Activated naive CD8-positive, alpha-beta T cell treated with anti-CD3 and anti-CD28 coated beads, Interleukin-2, amount 10 ng/mL, durations not matched to agents 7 days and 5 days (primary cell): ENCODE measurements at regions not wholly inside any gene's neighbourhood (a gene's known extent, or its start where the extent isn't known, plus 50 kb on each side); places are given as distances from the start of the nearest gene placed in this dataset.

Experiments used
- ATAC-seq: fragments of 150-1000 bp; cut with Tn5 transposase; one replicate; pipeline ENCODE4 v1.10.0; 2021; ENCODE audit warnings: low read depth, moderate library complexity
- POLR2A ChIA-PET: fragments of 350-600 bp; sonication (Branson Sonifier 250); formaldehyde crosslinking; loops from one replicate; lab custom pipeline; 2021; ENCODE audit warnings: antibody characterized with exemption; lab: Charles Lee
- DNase-seq: peaks from one replicate; pipeline ENCODE4 v3.0.0; 2021
- H3K27ac Mint-ChIP-seq: one replicate; pipeline ENCODE4 v1.8.0; 2022; ENCODE audit warnings: mild to moderate bottlenecking, mixed read lengths
- H3K27me3 Mint-ChIP-seq: one replicate; pipeline ENCODE4 v1.8.0; 2022; ENCODE audit warnings: mild to moderate bottlenecking, moderate library complexity, mixed read lengths
- H3K36me3 Mint-ChIP-seq: one replicate; pipeline ENCODE4 v1.8.0; 2021; ENCODE audit warnings: mild to moderate bottlenecking, mixed read lengths
- H3K4me1 Mint-ChIP-seq: one replicate; pipeline ENCODE4 v1.8.0; 2021; ENCODE audit warnings: mixed read lengths
- H3K4me3 Mint-ChIP-seq: one replicate; pipeline ENCODE4 v1.8.0; 2022; ENCODE audit warnings: mild to moderate bottlenecking, moderate library complexity, mixed read lengths
- H3K9me3 Mint-ChIP-seq: one replicate; pipeline ENCODE4 v1.8.0; 2021; ENCODE audit warnings: mixed read lengths

- Mint-ChIP-seq H3K27me3 (no peaks in the 10 kb centered on the region), H3K9me3 (peaks cover 6% of the 10 kb centered on the region), H3K27ac (no peak overlapping the region), H3K36me3 (peaks cover 31% of the 10 kb centered on the region), H3K4me1 (peaks cover 30% of the 10 kb centered on the region), H3K4me3 (no peak overlapping the region)
- ATAC-seq (no peak), DNase-seq (no peak)
- POLR2A ChIA-PET = no interaction called here
Observed at GRCh38 chr6:24987446-24988115, 51.8 kb upstream of the RIPOR2 start.

- ATAC-seq (no peak), DNase-seq (no peak)
- peaks cover 37% of the 10 kb centered on the region for H3K36me3 Mint-ChIP-seq
- no peak overlapping the region for H3K27ac Mint-ChIP-seq
- H3K9me3 Mint-ChIP-seq = peaks cover 6% of the 10 kb centered on the region
- H3K4me1 Mint-ChIP-seq = peaks cover 27% of the 10 kb centered on the region
- no peak overlapping the region for H3K4me3 Mint-ChIP-seq
- POLR2A ChIA-PET = no interaction called here
- H3K27me3 Mint-ChIP-seq = no peaks in the 10 kb centered on the region
Observed at GRCh38 chr6:24988562-24988961, 52.8 kb upstream of the RIPOR2 start.

GRCh38 chr6:24990236-24990845 lies 54.6 kb upstream of the RIPOR2 start:
- peaks cover 49% of the 10 kb centered on the region for H3K36me3 Mint-ChIP-seq
- POLR2A ChIA-PET = interaction anchor here (1.0 to 2.8 kb wide), 4 partner anchors 55 to 132 kb away, joined by 3 to 55 read pairs (median 8); partner anchors contain the start of gene RIPOR2

GRCh38 chr6:24990944-24991809 lies 55.4 kb upstream of the RIPOR2 start:
- ATAC-seq (no peak), DNase-seq (no peak)
- Mint-ChIP-seq H3K9me3 (peaks cover 14% of the 10 kb centered on the region), H3K27ac (peak overlapping the region; percentile 78), H3K36me3 (peaks cover 49% of the 10 kb centered on the region), H3K27me3 (no peaks in the 10 kb centered on the region), H3K4me3 (peak overlapping the region; percentile 47), H3K4me1 (peaks cover 30% of the 10 kb centered on the region)
- POLR2A ChIA-PET = interaction anchor here (0.8 to 2.8 kb wide), 18 partner anchors 13 to 135 kb away, joined by 3 to 55 read pairs (median 4); partner anchors contain the start of gene RIPOR2

More at GRCh38 chr6:24990236-24990845, 54.6 kb upstream of the RIPOR2 start:
- Mint-ChIP-seq H3K27me3 (no peaks in the 10 kb centered on the region), H3K27ac (no peak overlapping the region), H3K4me3 (no peak overlapping the region), H3K9me3 (peaks cover 14% of the 10 kb centered on the region), H3K4me1 (peaks cover 31% of the 10 kb centered on the region)
- ATAC-seq (no peak), DNase-seq (no peak)

GRCh38 chr6:24991810-24992467 lies 56.2 kb upstream of the RIPOR2 start:
- peaks cover 34% of the 10 kb centered on the region for H3K4me1 Mint-ChIP-seq
- POLR2A ChIA-PET = interaction anchor here (0.8 to 2.8 kb wide), 18 partner anchors 14 to 136 kb away, joined by 3 to 55 read pairs (median 4); partner anchors contain the start of gene RIPOR2
- H3K4me3 Mint-ChIP-seq = peak overlapping the region; percentile 47
- peaks cover 46% of the 10 kb centered on the region for H3K36me3 Mint-ChIP-seq
- no peaks in the 10 kb centered on the region for H3K27me3 Mint-ChIP-seq
- peak overlapping the region; percentile 78 for H3K27ac Mint-ChIP-seq
- DNase-seq (peak; percentile 57), ATAC-seq (peak; percentile 93)
- peaks cover 14% of the 10 kb centered on the region for H3K9me3 Mint-ChIP-seq

GRCh38 chr6:24994812-24995211 lies 59.1 kb upstream of the RIPOR2 start:
- H3K9me3 Mint-ChIP-seq = peaks cover 8% of the 10 kb centered on the region
- H3K4me1 Mint-ChIP-seq = peaks cover 53% of the 10 kb centered on the region
- no peak overlapping the region for H3K4me3 Mint-ChIP-seq
- ATAC-seq = no peak
- no peaks in the 10 kb centered on the region for H3K27me3 Mint-ChIP-seq
- POLR2A ChIA-PET = interaction anchor here (0.8 kb wide), 1 partner anchor 95 kb away, joined by 3 read pairs; no protein-coding TSS in a partner anchor
- H3K36me3 Mint-ChIP-seq = peaks cover 36% of the 10 kb centered on the region
- no peak for DNase-seq
- no peak overlapping the region for H3K27ac Mint-ChIP-seq

GRCh38 chr6:24995270-24995669 lies 59.5 kb upstream of the RIPOR2 start:
- H3K4me1 Mint-ChIP-seq = peaks cover 56% of the 10 kb centered on the region
- H3K4me3 Mint-ChIP-seq = no peak overlapping the region
- DNase-seq (no peak), ATAC-seq (no peak)
- H3K27me3 Mint-ChIP-seq = no peaks in the 10 kb centered on the region
- peaks cover 36% of the 10 kb centered on the region for H3K36me3 Mint-ChIP-seq
- POLR2A ChIA-PET = interaction anchor here (0.8 kb wide), 1 partner anchor 96 kb away, joined by 3 read pairs; no protein-coding TSS in a partner anchor
- peaks cover 8% of the 10 kb centered on the region for H3K9me3 Mint-ChIP-seq
- H3K27ac Mint-ChIP-seq = no peak overlapping the region

GRCh38 chr6:24996269-24996836 lies 60.6 kb upstream of the RIPOR2 start:
- Mint-ChIP-seq H3K27me3 (no peaks in the 10 kb centered on the region), H3K27ac (peak overlapping the region; percentile 78), H3K4me3 (peak overlapping the region; percentile 48), H3K4me1 (peaks cover 48% of the 10 kb centered on the region), H3K9me3 (peaks cover 8% of the 10 kb centered on the region), H3K36me3 (peaks cover 37% of the 10 kb centered on the region)
- ATAC-seq = peak; percentile 17
- POLR2A ChIA-PET = interaction anchor here (1.0 to 1.1 kb wide), 3 partner anchors 10 to 61 kb away, joined by 3 to 8 read pairs (median 3); partner anchors contain the start of gene RIPOR2
- no peak for DNase-seq

GRCh38 chr6:24997231-24997630 lies 61.5 kb upstream of the RIPOR2 start:
- DNase-seq (no peak), ATAC-seq (no peak)
- peaks cover 39% of the 10 kb centered on the region for H3K4me1 Mint-ChIP-seq
- peaks cover 38% of the 10 kb centered on the region for H3K36me3 Mint-ChIP-seq
- H3K27ac Mint-ChIP-seq = no peak overlapping the region
- H3K9me3 Mint-ChIP-seq = peaks cover 8% of the 10 kb centered on the region
- H3K27me3 Mint-ChIP-seq = no peaks in the 10 kb centered on the region
- POLR2A ChIA-PET = interaction anchor here (1.0 to 1.1 kb wide), 2 partner anchors 9 to 61 kb away, joined by 3 to 4 read pairs; partner anchors contain the start of gene RIPOR2
- H3K4me3 Mint-ChIP-seq = peak overlapping the region; percentile 48

- DNase-seq (no peak), ATAC-seq (no peak)
- Mint-ChIP-seq H3K4me3 (peak overlapping the region; percentile 32), H3K27ac (peak overlapping the region; percentile 57), H3K9me3 (peaks cover 8% of the 10 kb centered on the region), H3K4me1 (peaks cover 38% of the 10 kb centered on the region), H3K27me3 (no peaks in the 10 kb centered on the region), H3K36me3 (peaks cover 36% of the 10 kb centered on the region)
- POLR2A ChIA-PET = interaction anchor here (0.6 to 1.0 kb wide), 2 partner anchors 9 to 167 kb away, joined by 3 to 4 read pairs; no protein-coding TSS in a partner anchor
Observed at GRCh38 chr6:24997905-24998304, 62.1 kb upstream of the RIPOR2 start.

- H3K4me3 Mint-ChIP-seq = no peak overlapping the region
- ATAC-seq (no peak), DNase-seq (no peak)
- H3K27me3 Mint-ChIP-seq = no peaks in the 10 kb centered on the region
- no peak overlapping the region for H3K27ac Mint-ChIP-seq
- no peaks in the 10 kb centered on the region for H3K9me3 Mint-ChIP-seq
- H3K36me3 Mint-ChIP-seq = peaks cover 19% of the 10 kb centered on the region
- H3K4me1 Mint-ChIP-seq = peaks cover 52% of the 10 kb centered on the region
- POLR2A ChIA-PET = no interaction called here
Observed at GRCh38 chr6:25002326-25003091, 66.7 kb upstream of the RIPOR2 start.
